MCF 10A (cell line): ENCODE measurements at regions not wholly inside any gene's neighbourhood (a gene's known extent, or its start where the extent isn't known, plus 50 kb on each side); places are given as distances from the start of the nearest gene placed in this dataset.

Experiments used
- BruUV-seq: library from RNA; stranded (reverse); fragments of 400-500 nt; replicated peaks from 2 replicates; lab custom pipeline; 2021; lab: Mats Ljungman, UMichigan
- CTCF ChIA-PET: fragments of 300-600 bp; sonication (Branson Sonifier 250); formaldehyde crosslinking; extraction: SDS; loops from one replicate; lab custom pipeline; 2021; ENCODE audit warnings: antibody characterized with exemption, inconsistent platforms; lab: Yijun Ruan, JAX
- POLR2A ChIA-PET: fragments of 300-600, 350-650 bp; sonication (Branson Sonifier 250); formaldehyde crosslinking; extraction: SDS; loops from one replicate; lab custom pipeline; 2020; ENCODE audit warnings: antibody characterized with exemption, inconsistent platforms; lab: Yijun Ruan, JAX
- DNase-seq: peaks from one replicate; pipeline ENCODE4 v3.0.0-alpha.2; 2018; ENCODE audit not compliant: unreplicated experiment
- H3K27ac Mint-ChIP-seq: one replicate; pipeline ENCODE4 v1.8.0; 2022; ENCODE audit warnings: mild to moderate bottlenecking, low read depth, mixed read lengths; ENCODE audit not compliant: unreplicated experiment
- H3K27me3 Mint-ChIP-seq: one replicate; pipeline ENCODE4 v1.8.0; 2022; ENCODE audit warnings: mixed read lengths; ENCODE audit not compliant: insufficient read depth, unreplicated experiment
- H3K36me3 Mint-ChIP-seq: one replicate; pipeline ENCODE4 v1.8.0; 2022; ENCODE audit warnings: mild to moderate bottlenecking, moderate library complexity, mixed read lengths; ENCODE audit not compliant: insufficient read depth, unreplicated experiment
- H3K4me1 Mint-ChIP-seq: one replicate; pipeline ENCODE4 v1.8.0; 2022; ENCODE audit warnings: mixed read lengths; ENCODE audit not compliant: insufficient read depth, unreplicated experiment
- H3K4me3 Mint-ChIP-seq: one replicate; pipeline ENCODE4 v1.8.0; 2022; ENCODE audit warnings: mild to moderate bottlenecking, moderate library complexity, mixed read lengths; ENCODE audit not compliant: unreplicated experiment
- H3K9me3 Mint-ChIP-seq: one replicate; pipeline ENCODE4 v1.8.0; 2022; ENCODE audit warnings: mixed read lengths; ENCODE audit not compliant: unreplicated experiment
- CTCF ChIP-seq: fragments of 200-600 bp; IDR thresholded peaks from one replicate; pipeline ENCODE4 v1.8.0; 2022; ENCODE audit warnings: antibody characterized with exemption, mild to moderate bottlenecking; ENCODE audit not compliant: unreplicated experiment
- intact Hi-C: fragments of 100-400 bp; cut with micrococcal nuclease; formaldehyde crosslinking; loops from 2 replicates; pipeline ENCODE4 v1.14.1; 2022

GRCh38 chr3:30358871-30359270 is 247.5 kb upstream of the TGFBR2 start:
- BruUV-seq, result no TSS peak
- TF ChIP-seq CTCF, result no peak
- no peaks in the 10 kb centered on the region for H3K9me3 Mint-ChIP-seq
- H3K4me1 Mint-ChIP-seq, result peaks cover 20% of the 10 kb centered on the region
- H3K36me3 Mint-ChIP-seq, result no peaks in the 10 kb centered on the region
- no peak for DNase-seq
- no peak overlapping the region for H3K4me3 Mint-ChIP-seq
- CTCF ChIA-PET, result interaction anchor here (0.5 to 0.6 kb wide), 2 partner anchors 10 to 134 kb away, joined by 3 read pairs; no protein-coding TSS in a partner anchor
- no peaks in the 10 kb centered on the region for H3K27me3 Mint-ChIP-seq
- peak overlapping the region; percentile 91 for H3K27ac Mint-ChIP-seq
- intact Hi-C loops, result no loop called here
- POLR2A ChIA-PET, result interaction anchor here (0.6 to 0.7 kb wide), 2 partner anchors 10 to 13 kb away, joined by 3 read pairs; no protein-coding TSS in a partner anchor

GRCh38 chr3:30368978-30369377 is 237.4 kb upstream of the TGFBR2 start:
- POLR2A ChIA-PET, result interaction anchor here (0.6 to 0.9 kb wide), 3 partner anchors 10 to 23 kb away, joined by 3 to 4 read pairs (median 4); no protein-coding TSS in a partner anchor
- no peak overlapping the region for H3K27ac Mint-ChIP-seq
- no peaks in the 10 kb centered on the region for H3K27me3 Mint-ChIP-seq
- CTCF ChIA-PET, result interaction anchor here (0.7 kb wide), 1 partner anchor 10 kb away, joined by 3 read pairs; no protein-coding TSS in a partner anchor
- intact Hi-C loops, result no loop called here
- no peaks in the 10 kb centered on the region for H3K36me3 Mint-ChIP-seq
- no peak for TF ChIP-seq CTCF
- H3K9me3 Mint-ChIP-seq, result no peaks in the 10 kb centered on the region
- DNase-seq, result peak; percentile 57
- peaks cover 25% of the 10 kb centered on the region for H3K4me1 Mint-ChIP-seq
- no peak overlapping the region for H3K4me3 Mint-ChIP-seq
- BruUV-seq, result no TSS peak

- TF ChIP-seq CTCF, result no peak
- DNase-seq, result no peak
- intact Hi-C loops, result loop anchor here (1.0 kb wide), 1 partner anchor 289 kb away; no protein-coding TSS in a partner anchor
- peak overlapping the region; percentile 73 for H3K27ac Mint-ChIP-seq
- POLR2A ChIA-PET, result interaction anchor here (0.7 kb wide), 1 partner anchor 9 kb away, joined by 4 read pairs; no protein-coding TSS in a partner anchor
- no TSS peak for BruUV-seq
- CTCF ChIA-PET, result no interaction called here
- H3K4me3 Mint-ChIP-seq, result no peak overlapping the region
- no peaks in the 10 kb centered on the region for H3K9me3 Mint-ChIP-seq
- no peaks in the 10 kb centered on the region for H3K36me3 Mint-ChIP-seq
- peaks cover 25% of the 10 kb centered on the region for H3K4me1 Mint-ChIP-seq
- no peaks in the 10 kb centered on the region for H3K27me3 Mint-ChIP-seq
Observed at GRCh38 chr3:30370681-30371271, 235.6 kb upstream of the TGFBR2 start.

GRCh38 chr3:30372837-30373236 is 233.6 kb upstream of the TGFBR2 start:
- TF ChIP-seq CTCF, result no peak
- Mint-ChIP-seq H3K9me3 (no peaks in the 10 kb centered on the region), H3K27ac (no peak overlapping the region), H3K36me3 (no peaks in the 10 kb centered on the region), H3K4me3 (no peak overlapping the region), H3K27me3 (no peaks in the 10 kb centered on the region), H3K4me1 (peaks cover 25% of the 10 kb centered on the region)
- intact Hi-C loops, result no loop called here
- CTCF ChIA-PET, result no interaction called here
- no peak for DNase-seq
- no TSS peak for BruUV-seq
- POLR2A ChIA-PET, result interaction anchor here (1.5 kb wide), 1 partner anchor 16 kb away, joined by 4 read pairs; no protein-coding TSS in a partner anchor
